ENCODE measurements at regions not wholly inside any gene's neighbourhood (a gene's known extent, or its start where the extent isn't known, plus 50 kb on each side); places are given as distances from the start of the nearest gene placed in this dataset.

GRCh38 chr6:18335948-18336347, 51.2 kb upstream of the RNF144B start:
- no peak for DNase-seq (ENCODE audit: low read depth, low spot score)

DNA sequence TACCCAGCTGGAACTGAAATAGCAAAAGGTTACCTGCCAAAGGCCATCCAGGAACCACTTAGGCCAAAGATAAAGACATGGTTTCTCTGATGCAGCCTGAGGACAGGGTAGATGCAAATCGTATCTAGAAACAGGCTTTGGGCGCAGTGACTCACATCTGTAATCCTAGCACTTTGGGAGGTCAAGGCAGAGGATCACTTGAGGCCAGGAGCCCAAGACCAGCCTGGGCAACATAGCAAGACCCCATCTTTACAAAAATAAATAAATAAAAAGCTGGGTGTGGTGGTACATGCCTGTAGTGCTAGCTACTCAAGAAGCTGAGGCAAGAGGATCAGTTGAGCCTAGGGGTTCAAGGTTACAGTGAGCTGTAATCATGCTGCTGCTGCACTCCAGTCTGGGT, 52.9 kb upstream of the RNF144B start:
- DNase-seq (ENCODE audit: low read depth, low spot score) = no peak

- no peak for DNase-seq (ENCODE audit: low read depth, low spot score)
Measured at GRCh38 chr6:18330548-18331081, 56.5 kb upstream of the RNF144B start.

DNA sequence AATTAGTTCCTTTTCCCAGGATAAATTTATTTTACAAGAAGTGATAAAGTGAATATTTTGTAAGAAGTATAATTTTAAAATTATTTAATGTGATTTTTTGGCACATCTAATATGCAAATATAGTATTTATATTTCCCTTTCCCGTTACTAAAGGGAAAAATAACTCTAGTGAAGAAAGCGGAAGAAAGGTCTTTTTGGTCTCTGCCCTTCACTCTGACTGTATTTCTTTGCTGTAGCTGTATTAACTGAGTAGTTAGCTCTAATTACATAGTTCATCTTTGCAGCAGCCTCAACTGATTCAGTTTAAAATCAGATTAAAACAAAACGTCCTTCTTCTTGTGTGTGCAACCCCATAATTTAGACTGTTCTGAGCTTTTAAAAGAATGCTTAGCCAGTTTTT, 57.4 kb upstream of the RNF144B start:
- DNase-seq (ENCODE audit: low read depth, low spot score) = no peak

DNA sequence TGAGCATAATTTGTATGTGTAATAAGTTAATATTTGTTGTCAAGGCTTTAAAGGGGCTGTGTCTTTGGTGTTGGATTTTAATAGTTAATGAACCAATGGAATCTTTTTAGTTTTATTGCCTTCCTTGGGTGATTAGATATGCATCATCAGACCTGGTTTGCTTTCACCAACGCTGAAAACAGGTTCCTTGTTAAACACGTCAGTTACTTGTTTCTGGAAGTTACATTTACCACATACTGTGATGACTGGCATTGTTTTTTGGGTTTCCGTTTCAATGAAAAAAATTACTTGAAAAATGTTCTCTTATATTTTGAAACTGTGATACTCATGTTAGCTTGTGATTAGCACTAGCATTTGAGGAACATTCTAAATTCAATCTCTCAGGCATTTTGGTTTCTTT, 58.6 kb upstream of the RNF144B start:
- no peak for DNase-seq (ENCODE audit: low read depth, low spot score)

- no peak for DNase-seq (ENCODE audit: low read depth, low spot score)
Measured at GRCh38 chr6:18328070-18328469, 59.1 kb upstream of the RNF144B start.

DNA sequence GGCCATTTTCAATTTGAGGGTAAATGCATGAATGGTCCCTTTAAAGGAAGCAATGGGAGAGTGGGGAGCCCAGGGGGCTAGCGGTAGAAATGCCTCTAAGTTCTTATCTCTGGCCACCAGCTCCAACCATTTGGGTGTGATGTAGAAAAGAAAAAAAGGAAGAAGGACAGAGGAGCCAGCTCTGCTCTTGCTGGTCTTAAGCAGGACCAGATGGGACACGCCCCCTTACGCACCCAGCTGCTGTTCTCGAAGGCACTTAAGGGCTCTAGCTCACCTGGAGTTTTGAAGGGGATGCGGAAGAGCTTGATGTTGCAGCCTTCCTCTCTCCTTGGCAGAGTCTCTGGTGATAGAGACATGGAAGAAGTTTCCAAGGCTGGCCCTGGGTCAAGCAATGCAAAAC, 59.5 kb upstream of the RNF144B start:
- no peak for DNase-seq (ENCODE audit: low read depth, low spot score)

GRCh38 chr6:18326980-18327379, 60.2 kb upstream of the RNF144B start:
- no peak for DNase-seq (ENCODE audit: low read depth, low spot score)

DNA sequence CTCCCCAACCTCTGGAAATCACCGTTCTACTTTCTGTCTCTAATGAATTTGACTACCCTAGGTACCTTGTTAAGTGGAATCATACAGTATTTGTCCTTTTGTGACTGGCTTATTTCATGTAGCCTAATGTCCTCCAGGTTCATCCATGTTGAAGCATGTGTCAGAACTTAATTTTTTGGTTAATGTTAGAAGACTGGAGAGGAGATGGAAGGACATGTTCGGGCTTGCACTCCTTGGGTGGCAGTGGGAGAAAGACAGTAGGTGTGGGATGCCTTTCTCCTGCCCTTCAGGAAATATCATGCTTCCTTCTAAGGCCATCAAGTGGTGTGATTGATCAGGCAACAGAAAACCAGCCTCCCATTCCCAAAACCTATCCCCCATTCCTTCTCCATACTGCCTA, 61.1 kb upstream of the RNF144B start:
- no peak for DNase-seq (ENCODE audit: low read depth, low spot score)

DNA sequence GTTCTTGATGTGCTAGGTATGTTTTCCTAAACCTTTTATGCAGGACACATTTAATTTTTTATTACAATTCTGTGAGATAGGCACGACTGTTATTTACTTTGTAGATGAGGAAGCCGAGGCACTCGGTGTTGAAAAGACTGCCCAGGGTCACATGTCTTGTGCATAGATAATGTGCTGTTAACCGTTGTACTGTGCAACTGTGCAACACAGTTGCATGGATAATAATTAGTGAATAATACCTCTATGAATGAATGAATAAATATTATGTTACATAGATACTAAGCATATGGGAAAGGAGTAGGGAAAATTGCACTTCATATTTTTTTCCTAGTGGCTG, 60.3 kb upstream of the DEK start:
- no peak for DNase-seq (ENCODE audit: low read depth, low spot score)

DNA sequence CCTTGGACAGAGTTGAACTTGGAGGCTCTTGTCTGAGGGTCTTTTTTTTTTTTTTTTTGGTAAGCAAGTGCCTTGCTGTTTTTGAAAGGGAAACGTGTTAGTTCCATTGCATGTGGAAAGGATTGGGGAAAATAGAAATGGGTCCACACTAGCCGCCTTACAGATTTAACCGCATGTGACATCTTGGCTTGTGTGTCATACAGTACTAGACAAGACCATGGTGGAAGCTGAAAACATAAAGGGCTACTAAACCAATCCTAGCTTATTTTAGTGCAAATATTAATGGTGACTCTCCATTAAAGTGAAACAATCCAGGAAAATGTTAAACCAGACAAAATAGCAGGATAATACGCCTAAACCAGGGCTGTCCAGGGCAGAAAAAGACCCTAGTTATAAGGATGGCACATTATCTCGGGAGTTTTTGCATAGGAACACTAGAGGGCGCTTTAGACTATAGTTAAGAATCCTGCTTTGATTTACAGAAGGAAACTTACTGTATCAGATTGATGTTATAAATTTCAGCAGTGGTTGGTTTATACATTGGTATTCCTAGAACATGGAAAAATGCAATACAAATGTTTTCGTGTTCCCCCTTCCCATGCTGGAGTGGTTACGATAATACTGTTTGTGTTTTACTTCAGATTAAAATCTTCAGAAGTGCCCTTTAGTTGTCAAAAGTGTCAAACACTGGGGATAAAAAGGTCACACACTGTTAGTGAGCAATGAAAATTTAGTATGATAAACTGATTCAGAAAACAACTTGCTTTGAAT, 59.8 kb upstream of the DEK start:
- peak; percentile 69 for DNase-seq (ENCODE audit: low read depth, low spot score)

DNA sequence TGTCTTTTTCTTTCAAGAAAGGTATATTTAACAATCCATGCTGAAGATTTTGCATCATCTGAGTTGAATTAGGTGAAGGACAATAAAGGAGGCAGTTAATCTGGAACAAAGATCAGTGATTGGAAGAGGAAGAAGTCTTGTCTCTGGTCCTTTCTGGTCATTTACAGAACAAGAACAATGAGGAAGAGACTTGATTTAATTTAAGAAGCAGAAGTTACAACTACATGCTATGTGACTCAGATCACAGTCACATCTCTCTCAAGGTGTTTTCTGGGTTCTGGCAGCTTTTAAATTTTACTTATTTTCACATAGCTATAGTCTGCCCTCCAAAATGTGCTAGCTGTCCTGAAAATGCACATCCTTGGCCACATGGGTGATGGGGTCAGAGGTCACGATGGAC, 53.5 kb upstream of the DEK start:
- no peak for DNase-seq (ENCODE audit: low read depth, low spot score)

- DNase-seq (ENCODE audit: low read depth, low spot score) = no peak
Measured at GRCh38 chr6:18314317-18314997, 50.1 kb upstream of the DEK start.
